HG03521 (cell line): ENCODE measurements at regions not wholly inside any gene's neighbourhood (a gene's known extent, or its start where the extent isn't known, plus 50 kb on each side); places are given as distances from the start of the nearest gene placed in this dataset.

Experiments
- ATAC-seq: cut with Tn5 transposase; IDR thresholded peaks from one replicate; pipeline ENCODE4 v1.9.1; 2021; ENCODE audit warnings: mild to moderate bottlenecking, moderate library complexity; ENCODE audit not compliant: unreplicated experiment

- ATAC-seq: no peak
Observed at GRCh38 chr14:56494167-56494566, 85.4 kb upstream of the TMEM260 start.

- ATAC-seq: no peak
Observed at GRCh38 chr14:56498112-56498511, 81.5 kb upstream of the TMEM260 start.

GRCh38 chr14:56501909-56502530, 77.6 kb upstream of the TMEM260 start:
- no peak for ATAC-seq

DNA sequence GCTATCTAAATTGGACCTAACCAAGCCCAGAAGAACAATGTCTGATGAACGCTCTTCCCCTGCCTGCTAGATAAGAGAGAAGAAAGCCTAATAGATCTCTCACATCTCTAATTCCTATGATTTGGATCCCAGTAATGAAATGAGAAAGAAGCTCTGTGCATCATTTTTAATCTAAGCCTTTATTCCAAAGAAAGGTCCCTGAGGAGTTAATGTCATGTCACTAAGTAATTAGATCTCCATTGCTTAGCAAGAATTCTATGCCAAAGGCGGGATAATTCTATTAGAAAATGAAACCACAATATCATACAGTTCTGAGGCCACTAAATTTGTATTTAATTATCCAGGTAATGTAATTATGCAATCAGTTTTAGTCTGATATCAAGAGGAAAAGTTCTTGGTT, 74.2 kb upstream of the TMEM260 start:
- ATAC-seq: no peak

- ATAC-seq: no peak
Observed at GRCh38 chr14:56512521-56512920, 67.1 kb upstream of the TMEM260 start.

DNA sequence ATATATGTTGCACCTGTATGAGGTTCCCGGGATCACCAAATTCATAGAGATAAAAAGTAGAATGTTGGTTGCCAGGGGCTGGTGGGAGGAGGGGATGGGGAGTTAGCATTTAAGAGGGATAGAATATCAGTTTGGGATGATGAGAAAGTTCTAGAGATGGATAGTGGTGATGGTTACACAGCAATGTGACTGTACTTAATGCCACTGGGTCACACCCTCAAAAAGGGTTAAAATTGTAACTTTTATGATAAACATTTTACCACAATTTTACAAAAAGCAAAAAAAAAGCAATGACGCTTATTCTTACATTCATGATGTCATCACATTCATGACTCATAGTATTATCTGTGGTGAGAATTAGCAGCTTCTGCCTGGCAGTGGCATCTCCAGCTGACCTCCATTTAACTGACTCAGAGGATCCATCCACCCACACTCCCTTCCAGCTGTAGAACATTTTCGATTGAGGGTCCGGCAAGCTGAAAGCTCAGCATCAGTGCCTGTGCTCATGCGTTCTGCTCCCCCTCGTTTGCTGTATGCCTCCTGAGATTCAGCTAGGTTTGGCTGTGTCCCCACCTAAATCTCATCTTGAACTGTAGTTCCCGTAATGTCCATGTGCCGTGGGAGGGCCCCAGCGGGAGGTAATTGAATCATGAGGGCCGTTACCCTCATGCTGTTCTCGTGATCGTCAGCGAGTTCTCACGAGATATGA, 64.8 kb upstream of the TMEM260 start:
- ATAC-seq: no peak

- no peak for ATAC-seq
Observed at GRCh38 chr14:56515739-56516138, 63.9 kb upstream of the TMEM260 start.

DNA sequence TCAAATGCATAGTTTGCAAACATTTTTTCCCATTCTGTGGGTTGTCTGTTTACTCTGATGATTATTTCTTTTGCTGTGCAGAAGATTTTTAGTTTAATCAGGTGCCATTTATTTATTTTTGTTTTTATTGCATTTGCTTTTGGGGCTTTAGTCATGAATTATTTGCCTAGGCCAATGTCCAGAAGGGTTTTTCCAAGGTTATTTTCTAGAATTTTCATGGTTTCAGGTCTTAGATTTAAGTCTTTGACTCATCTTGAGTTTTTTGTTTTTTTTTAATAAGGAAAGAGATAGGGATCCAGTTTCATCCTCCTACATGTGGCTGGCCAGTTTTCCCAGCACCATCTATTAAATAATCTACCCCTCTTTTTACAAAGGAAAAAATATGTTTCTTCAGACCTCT, 57.2 kb upstream of the TMEM260 start:
- no peak for ATAC-seq

GRCh38 chr14:56524971-56525677, 54.5 kb upstream of the TMEM260 start:
- ATAC-seq: no peak

GRCh38 chr14:56528927-56529326, 50.7 kb upstream of the TMEM260 start:
- ATAC-seq: no peak
